NCI-H2196 (cell line): ENCODE measurements at regions not wholly inside any gene's neighbourhood (a gene's known extent, or its start where the extent isn't known, plus 50 kb on each side); places are given as distances from the start of the nearest gene placed in this dataset.
"Not testable (repeated sequence)": the region's sequence is repeated elsewhere in the genome, so short reads cannot be mapped to it uniquely, and the experiment has no call there.

Experiments used
- DNase-seq: peaks from one replicate; lab custom pipeline; 2025; ENCODE audit not compliant: unreplicated experiment; lab: John Stamatoyannopoulos, UW

GRCh38 chr2:64792995-64793639 is 139.4 kb upstream of the SERTAD2 start:
- no peak for DNase-seq

- no peak for DNase-seq
Measured at GRCh38 chr2:64793701-64794100, 140.0 kb upstream of the SERTAD2 start.

DNA sequence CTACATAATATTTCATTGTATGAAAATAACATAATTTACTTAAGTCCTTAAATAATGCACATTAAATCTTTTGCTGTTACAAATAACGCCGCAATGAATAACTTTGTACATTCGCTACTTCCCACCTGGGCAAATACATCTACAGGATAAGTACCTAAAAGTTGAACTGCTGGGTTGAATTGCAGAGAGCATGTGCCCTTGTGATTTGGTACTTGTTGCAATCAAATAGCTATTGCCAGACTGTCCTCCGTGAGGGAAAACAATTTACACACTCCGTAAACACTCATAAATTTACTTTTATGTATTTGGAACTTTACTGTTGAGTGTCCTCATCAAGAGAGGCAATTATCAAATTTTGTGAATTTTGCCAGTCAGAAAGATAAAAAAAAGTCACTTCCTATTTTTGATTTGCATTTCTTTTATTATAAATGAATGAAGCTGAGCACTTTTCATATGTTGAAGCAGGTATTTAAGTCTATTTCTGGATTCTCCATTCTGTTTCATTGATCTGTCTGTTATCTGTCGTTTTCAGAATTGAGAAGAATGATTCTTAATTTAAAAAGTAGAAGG is 140.8 kb upstream of the SERTAD2 start:
- DNase-seq: no peak

- DNase-seq: no peak
Measured at GRCh38 chr2:64795024-64795592, 141.4 kb upstream of the SERTAD2 start.

DNA sequence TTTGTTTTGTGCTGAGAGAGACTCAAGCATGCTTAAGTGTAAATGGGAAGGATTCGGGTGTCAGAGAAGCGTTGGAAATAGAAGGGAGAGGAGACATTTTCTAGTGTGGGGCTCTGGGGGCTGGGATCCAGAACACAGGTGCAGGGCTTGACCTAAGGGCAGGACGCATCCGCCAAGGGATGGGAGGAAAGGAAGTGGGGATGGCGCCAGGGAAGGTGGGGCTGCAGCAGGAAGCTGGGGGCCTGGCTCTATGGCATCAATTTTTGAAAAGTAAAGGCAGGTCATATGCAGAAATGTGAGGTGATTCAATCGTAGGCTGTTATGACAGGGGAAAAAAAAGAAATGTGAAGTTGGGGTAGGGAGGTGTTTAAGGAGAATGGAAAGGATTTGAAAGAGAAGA is 143.2 kb upstream of the SERTAD2 start:
- no peak for DNase-seq

DNA sequence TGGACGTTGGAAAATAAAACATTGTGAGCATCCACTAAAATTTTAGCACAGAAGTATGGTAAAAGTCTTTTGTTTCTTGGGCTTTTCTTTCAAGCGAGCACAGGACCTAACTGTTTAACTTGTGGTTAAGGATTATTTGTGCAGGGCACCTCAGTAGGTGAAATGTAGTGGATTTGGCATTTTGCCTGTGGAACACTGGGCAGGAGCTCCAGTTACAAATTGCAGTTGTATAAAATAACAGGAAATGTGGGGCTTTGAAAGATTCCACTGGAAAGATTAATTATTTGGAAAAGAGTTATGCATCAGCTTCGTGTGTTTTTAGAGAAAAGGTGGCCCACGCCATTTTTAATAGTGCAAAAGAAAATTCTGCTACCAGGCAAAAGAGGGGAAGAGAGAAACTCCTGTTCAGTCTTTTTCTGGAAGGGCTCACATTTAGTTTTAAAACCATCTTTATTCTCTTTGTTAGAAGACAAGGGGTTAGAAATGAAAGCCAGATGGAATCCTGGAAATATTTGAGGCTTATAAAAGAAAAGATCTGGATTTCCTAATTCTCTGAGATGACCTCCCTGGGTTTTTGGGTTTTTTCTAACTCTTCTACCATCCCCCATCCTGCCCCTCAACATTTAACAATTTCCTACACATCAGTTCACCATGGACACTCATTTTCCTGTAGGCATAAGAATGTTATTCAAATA is 144.3 kb upstream of the SERTAD2 start:
- DNase-seq: peak; percentile 53

DNA sequence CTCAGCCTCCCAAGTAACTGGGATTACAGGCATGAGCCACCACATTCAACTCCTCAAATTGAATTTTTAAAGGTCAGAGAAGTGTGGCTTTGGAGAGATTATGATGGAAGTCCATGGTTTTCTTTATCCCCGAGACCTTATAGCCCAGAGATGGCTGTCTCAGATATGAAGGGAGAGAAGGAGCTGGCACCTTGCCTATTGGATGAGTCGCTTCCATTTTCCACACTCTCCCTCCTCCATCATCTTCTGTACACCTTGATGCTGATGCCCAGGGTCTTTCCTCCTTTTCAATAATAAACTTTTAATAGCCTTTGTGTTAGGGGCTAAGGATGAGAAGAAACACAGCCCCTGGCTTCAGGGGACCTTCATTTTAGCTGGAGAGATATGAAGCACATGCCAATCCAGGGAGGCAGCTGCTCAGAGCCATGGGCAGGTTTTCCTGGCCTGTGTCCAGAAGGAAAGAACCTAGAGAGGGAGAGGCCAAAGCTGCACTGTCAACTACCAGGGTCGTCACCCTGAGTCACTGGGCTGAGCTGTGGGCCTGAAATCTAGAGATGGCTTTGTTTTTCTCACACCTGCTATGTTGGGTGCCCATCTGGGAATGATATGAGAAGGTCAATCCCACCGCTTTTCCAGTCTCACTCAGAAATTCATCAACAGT is 146.0 kb upstream of the SERTAD2 start:
- peak; percentile 36 for DNase-seq

DNA sequence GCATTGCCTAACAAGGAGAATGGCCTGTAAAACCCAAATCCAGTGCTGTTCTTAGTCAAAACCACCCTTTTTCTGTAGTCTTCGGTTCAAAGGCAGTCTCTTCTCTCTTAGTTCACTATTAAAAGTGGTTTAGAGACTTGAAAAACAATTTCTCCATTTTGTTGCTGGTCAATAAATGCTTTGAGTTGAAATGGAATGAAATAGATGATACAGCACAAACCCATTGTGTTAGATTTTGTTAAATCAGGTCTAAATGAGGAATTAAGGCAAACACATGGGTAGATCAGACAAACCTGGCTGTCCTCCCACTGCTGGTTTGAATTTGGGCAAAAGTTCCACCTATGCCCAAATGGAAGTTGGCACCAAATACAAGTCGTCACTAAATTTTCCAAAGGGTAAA is 150.1 kb upstream of the SERTAD2 start:
- DNase-seq: no peak

DNA sequence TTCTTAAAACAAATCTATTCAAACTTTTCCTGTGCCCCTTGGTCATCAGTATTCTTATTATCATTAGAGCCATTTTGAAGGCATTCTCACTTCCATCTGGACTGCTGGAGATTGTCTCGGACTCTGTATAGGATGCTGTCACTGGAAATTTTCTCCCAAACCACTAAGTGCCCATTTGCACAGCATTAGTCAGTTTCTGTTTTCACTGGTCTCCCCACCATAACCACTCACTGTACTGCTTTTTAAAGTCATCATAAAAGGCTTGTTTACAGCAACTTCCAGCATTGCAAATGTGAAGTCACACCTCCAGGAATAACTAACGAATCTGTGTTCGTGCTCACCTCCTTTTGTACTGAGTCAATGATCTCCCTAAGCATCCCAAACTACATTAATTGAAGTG is 150.9 kb upstream of the SERTAD2 start:
- DNase-seq: no peak

DNA sequence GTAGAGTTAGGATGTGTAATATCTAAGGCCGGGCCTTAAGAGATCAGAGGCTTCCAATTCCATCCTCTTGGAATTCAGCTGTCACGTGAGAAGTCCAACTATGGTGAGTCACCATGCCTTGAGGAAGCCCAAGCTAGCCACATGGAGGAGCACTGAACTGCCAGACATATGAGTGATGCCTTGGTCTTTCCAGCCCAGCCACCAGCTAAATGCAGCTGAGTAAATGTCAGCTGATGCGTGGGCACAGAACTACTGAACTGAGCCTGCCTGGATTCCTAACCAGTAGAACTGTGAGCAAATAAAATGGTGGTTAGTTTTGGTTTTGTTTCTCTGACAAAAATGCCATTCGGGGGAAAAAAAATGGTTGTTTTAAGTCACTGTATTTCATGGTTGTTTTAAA is 153.7 kb upstream of the SERTAD2 start:
- no peak for DNase-seq

- no peak for DNase-seq
Measured at GRCh38 chr2:64808092-64808491, 154.4 kb upstream of the SERTAD2 start.

DNA sequence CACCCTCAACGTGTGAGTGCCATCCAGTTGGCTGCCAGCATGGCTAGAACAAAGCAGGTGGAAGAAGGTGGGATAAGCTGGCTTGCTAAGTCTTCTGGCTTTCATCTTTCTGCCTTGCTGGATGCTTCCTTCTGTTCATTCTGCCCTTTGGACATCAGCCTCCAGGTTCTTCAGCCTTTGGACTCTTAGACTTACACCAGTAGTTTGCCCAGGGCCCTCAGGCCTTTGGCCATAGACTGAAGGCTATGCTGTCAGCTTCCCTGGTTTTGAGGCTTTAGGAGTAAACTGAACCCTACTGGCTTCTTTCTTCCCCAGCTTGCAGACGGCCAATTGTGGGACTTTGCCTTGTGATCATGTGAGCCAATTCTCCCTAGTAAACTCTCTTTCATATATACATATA is 155.0 kb upstream of the SERTAD2 start:
- no peak for DNase-seq

DNA sequence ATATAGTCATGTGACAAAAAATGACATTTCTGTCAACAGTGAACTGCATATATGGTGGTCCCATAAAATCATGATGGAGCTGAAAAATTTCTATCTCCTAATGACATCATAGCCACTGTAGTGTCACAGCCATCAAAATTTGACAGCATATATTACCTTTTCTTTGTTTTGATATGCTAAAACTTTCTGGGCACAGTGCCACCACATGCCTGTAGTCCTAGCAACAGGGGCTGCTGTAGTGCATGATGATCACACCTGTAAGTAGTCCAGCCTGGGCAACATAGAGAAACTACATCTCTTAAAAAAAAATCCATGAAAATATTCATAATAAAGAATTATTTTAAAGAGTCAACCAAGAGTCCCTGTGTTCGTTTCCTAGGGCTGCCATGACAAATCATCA is 155.5 kb upstream of the SERTAD2 start:
- DNase-seq: no peak

DNA sequence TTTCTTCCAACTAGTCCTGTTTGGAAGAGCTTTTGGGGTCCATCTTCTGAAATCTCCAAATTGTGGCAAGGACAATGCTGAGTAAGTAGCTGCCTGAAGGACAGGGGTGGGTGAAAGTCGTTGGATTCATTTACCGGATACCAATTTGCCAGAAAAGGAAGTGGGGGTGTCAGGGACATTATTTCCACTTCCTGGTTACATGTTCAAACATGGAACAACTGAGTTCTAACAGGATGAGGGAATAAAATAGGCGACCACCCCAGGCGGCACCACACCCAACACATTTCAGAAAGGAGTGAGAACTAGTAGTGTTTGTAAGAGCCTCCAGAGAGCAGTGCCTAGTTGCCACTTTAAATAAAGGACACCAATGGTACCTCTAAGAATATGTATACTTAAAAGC is 158.6 kb upstream of the SERTAD2 start:
- no peak for DNase-seq

DNA sequence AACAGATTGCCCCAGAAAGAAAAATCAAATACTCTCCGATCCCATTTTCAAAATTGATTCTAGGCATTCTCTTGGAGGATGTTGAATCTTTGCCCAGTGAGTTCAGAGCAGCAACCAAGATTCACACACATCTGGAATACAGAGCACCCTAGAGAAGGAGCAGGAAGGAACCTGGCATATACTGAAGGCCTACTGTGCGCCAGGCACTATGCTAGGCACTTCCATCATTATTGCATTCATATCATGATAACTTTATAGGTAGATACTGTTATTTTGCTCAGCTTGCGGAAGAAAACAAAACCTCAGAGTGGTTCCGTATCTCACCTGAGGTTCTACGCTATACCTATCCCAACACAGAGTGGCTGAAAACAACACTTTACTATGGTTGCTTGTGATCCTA is 160.3 kb upstream of the SERTAD2 start:
- DNase-seq: no peak

DNA sequence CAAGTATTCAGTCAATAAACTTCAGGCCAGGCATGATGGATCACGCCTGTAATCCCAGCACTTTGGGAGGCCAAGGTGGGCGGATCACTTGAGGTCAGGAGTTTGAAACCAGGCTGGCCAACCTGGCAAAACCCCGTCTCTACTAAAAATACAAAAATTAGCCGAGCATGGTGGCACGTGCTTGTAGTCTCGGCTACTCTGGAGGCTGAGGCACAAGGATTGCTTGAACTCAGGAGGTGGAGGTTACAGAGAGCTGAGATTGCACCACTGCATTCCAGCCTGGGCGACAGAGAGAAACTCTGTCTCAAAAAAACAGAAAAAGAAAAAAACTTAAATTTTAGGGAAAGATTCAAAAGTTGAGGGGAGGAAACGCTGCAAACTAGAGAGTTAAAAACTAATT is 162.8 kb upstream of the SERTAD2 start:
- not testable (repeated sequence) for DNase-seq

DNA sequence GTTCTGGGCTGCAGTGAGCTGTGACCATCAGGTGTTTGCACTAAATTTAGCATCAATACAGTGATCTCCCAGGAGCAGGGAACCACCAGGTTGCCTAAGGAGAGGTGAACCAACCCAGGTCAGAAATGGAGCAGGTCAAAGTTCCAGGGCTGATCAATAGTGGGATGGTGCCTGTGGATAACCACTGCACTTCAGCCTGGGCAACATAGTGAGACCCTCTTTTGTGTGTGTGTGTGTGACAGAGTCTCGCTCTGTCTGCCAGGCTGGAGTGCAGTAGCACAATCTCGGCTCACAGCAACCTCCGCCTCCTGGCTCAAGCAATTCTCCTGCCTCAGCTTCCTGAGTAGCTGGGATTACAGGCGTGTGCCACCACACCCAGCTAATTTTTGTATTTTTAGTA is 163.7 kb upstream of the SERTAD2 start:
- DNase-seq: no peak

DNA sequence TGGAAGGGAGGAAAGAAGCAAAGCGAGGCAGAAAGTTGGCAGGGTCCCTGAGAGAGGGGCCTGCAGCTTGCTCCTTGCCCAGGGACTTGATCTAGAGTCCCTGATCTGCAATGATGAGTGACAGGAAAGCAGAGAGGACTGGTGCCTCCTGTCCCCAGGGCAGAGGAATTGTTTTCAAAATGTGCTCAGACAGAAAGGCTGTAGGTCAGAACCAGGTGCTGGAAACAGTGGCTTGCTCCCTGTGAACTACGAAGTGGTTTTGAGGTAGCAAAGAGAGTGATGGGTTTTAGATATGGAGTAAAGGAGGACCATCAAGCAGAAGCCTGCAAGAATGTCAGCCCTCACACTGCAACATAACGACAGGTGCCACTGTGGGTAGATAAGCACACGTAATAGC is 164.9 kb upstream of the SERTAD2 start:
- no peak for DNase-seq

DNA sequence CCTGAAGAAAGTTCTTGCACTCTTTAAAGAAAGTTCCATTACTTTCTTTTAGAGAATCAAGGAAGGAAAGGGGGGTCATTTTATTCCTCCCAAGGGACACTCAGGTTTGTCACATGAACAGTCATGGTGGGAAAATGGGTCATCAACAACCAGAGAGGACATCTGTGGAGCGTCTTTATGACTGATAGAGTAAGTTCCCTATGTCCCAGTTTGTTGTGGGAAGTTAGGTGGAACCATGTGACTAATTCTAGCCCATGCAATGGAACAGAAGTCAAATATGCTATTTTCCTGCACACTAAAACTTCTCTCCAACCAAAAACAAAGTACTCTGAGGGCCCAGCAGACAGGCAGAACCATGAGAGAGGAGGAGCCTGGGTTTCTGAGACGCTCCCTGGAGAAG is 165.6 kb upstream of the SERTAD2 start:
- no peak for DNase-seq

DNA sequence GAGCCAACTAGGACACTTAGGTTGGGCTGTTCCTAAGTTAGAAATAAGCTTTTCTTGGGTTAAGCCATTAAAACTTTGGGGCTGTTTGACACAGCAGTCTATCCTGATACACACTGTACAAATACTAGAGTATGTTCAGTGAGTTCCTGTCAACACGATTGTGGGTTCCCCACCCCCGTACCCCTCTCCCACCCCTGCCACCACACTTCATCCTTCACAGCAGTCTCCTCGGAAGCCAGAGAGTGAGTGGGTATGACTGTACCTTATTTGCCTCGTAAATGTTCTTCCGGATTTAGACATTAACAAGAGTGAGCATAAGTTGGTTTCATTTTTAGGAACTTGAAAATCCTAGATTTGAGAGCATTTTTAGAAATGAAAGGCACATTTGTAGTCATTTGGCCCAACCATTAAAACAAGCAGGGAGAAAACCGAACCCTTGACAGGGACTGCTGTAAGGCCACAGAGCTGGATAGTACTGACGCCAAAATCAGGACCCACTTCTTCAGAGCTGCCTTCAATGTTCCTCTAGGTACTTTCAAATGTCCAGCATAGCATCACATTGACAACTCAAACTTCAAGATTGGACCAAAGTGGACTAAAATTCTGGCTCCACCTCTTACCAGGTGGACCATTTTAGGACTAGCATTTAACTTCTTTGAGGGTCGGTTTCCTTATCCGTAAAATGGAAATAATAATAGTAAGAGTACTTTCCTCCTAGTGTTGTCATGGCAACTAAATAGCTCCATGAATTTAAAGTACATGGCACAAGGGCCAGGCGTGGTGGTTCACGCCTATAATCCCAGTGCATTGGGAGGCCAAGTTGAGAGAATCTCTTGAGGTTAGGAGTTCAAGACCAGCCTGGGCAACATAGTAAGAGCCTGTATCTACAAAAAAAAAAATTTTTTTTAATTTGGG is 166.3 kb upstream of the SERTAD2 start:
- DNase-seq: no peak

DNA sequence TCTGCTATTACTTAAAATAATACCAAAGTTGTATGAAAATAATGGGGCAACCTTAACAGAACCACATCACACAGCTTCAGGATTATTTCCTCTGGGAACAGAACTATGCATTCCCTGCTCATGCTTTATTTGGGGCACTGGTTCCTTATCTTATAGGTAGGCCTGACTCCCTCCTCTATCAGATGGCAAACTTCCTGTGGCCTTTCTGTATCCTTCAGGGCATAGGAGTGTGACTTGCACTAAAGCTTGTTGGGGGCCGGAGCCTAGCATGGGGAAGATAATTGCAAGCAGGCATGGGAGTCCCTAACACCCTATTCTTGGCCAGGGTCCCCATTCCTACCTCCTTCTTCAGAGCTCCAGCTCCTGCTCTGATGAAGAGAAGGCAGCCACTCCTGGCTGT is 167.2 kb upstream of the SERTAD2 start:
- no peak for DNase-seq
